ENCODE measurements at regions not wholly inside any gene's neighbourhood (a gene's known extent, or its start where the extent isn't known, plus 50 kb on each side); places are given as distances from the start of the nearest gene placed in this dataset.

- Histone ChIP-seq H3K4me3 (ENCODE audit: low read length) (no peak overlapping the region), H3K27ac (ENCODE audit: low read length) (no peak overlapping the region), H3K9me2 (ENCODE audit: insufficient read depth, low read length) (no peaks in the 10 kb centered on the region), H3K79me2 (replicated peaks; ENCODE audit: insufficient read depth, low read length) (no peaks in the 10 kb centered on the region), H3F3A (ENCODE audit: insufficient read depth, low read length, poor library complexity, severe bottlenecking) (no peaks in the 10 kb centered on the region), H2AFZ (ENCODE audit: low read depth, low read length) (no peak overlapping the region), H3K9me3 (ENCODE audit: low read length) (no peaks in the 10 kb centered on the region), H3K9ac (ENCODE audit: low read length) (no peak overlapping the region), H3K36me3 (ENCODE audit: insufficient read depth, low read length) (no peaks in the 10 kb centered on the region), H3K27me3 (ENCODE audit: insufficient read depth, low read depth, low read length) (no peaks in the 10 kb centered on the region), H4K20me1 (ENCODE audit: insufficient read depth) (no peaks in the 10 kb centered on the region), H3K4me2 (ENCODE audit: low read length) (no peak overlapping the region)
- TF ChIP-seq RAD21 (conservative IDR thresholded peaks at IDR 0.05), result no peak
- TF ChIP-seq CTCF (IDR thresholded peaks at IDR 0.05; ENCODE audit: poor library complexity, severe bottlenecking), result no peak
- no peak for TF ChIP-seq TAF1 (IDR thresholded peaks at IDR 0.05; ENCODE audit: low read depth)
- no peak for TF ChIP-seq REST (IDR thresholded peaks at IDR 0.05; ENCODE audit: borderline replicate concordance)
- TF ChIP-seq POLR2AphosphoS5 (IDR thresholded peaks at IDR 0.05), result no peak
- TF ChIP-seq EZH2 (IDR thresholded peaks at IDR 0.05; ENCODE audit: borderline replicate concordance, insufficient read depth, low read length, poor library complexity, severe bottlenecking), result no peak
- no peak for TF ChIP-seq SMC3 (conservative IDR thresholded peaks at IDR 0.05; ENCODE audit: poor library complexity)
- no peak for TF ChIP-seq EP300 (conservative IDR thresholded peaks at IDR 0.05; ENCODE audit: poor library complexity, severe bottlenecking)
- no peak for TF ChIP-seq MXI1 (conservative IDR thresholded peaks at IDR 0.05; ENCODE audit: poor library complexity, severe bottlenecking)
Measured at GRCh38 chr3:25982756-25983155, 192.9 kb downstream of the OXSM start.

GRCh38 chr3:25985621-25986020 lies 195.7 kb downstream of the OXSM start:
- Histone ChIP-seq H4K20me1 (ENCODE audit: insufficient read depth) (no peaks in the 10 kb centered on the region), H3K4me2 (ENCODE audit: low read length) (no peak overlapping the region)

More at GRCh38 chr3:25985621-25986020, 195.7 kb downstream of the OXSM start:
- Histone ChIP-seq H3K27me3 (ENCODE audit: insufficient read depth, low read depth, low read length) (no peaks in the 10 kb centered on the region), H2AFZ (ENCODE audit: low read depth, low read length) (no peak overlapping the region), H3K79me2 (replicated peaks; ENCODE audit: insufficient read depth, low read length) (no peaks in the 10 kb centered on the region), H3K4me3 (ENCODE audit: low read length) (no peak overlapping the region), H3K9ac (ENCODE audit: low read length) (no peak overlapping the region), H3K36me3 (ENCODE audit: insufficient read depth, low read length) (no peaks in the 10 kb centered on the region), H3F3A (ENCODE audit: insufficient read depth, low read length, poor library complexity, severe bottlenecking) (no peaks in the 10 kb centered on the region), H3K27ac (ENCODE audit: low read length) (no peak overlapping the region), H3K9me2 (ENCODE audit: insufficient read depth, low read length) (no peaks in the 10 kb centered on the region), H3K9me3 (ENCODE audit: low read length) (no peaks in the 10 kb centered on the region)
- TF ChIP-seq RAD21 (conservative IDR thresholded peaks at IDR 0.05), result no peak
- no peak for TF ChIP-seq EP300 (conservative IDR thresholded peaks at IDR 0.05; ENCODE audit: poor library complexity, severe bottlenecking)
- no peak for TF ChIP-seq CTCF (IDR thresholded peaks at IDR 0.05; ENCODE audit: poor library complexity, severe bottlenecking)
- TF ChIP-seq TAF1 (IDR thresholded peaks at IDR 0.05; ENCODE audit: low read depth), result no peak
- TF ChIP-seq POLR2AphosphoS5 (IDR thresholded peaks at IDR 0.05), result no peak
- no peak for TF ChIP-seq SMC3 (conservative IDR thresholded peaks at IDR 0.05; ENCODE audit: poor library complexity)
- no peak for TF ChIP-seq EZH2 (IDR thresholded peaks at IDR 0.05; ENCODE audit: borderline replicate concordance, insufficient read depth, low read length, poor library complexity, severe bottlenecking)
- no peak for TF ChIP-seq REST (IDR thresholded peaks at IDR 0.05; ENCODE audit: borderline replicate concordance)

All from neural cell (in vitro differentiated cells).